ENCODE measurements at regions not wholly inside any gene's neighbourhood (a gene's known extent, or its start where the extent isn't known, plus 50 kb on each side); places are given as distances from the start of the nearest gene placed in this dataset.

DNA sequence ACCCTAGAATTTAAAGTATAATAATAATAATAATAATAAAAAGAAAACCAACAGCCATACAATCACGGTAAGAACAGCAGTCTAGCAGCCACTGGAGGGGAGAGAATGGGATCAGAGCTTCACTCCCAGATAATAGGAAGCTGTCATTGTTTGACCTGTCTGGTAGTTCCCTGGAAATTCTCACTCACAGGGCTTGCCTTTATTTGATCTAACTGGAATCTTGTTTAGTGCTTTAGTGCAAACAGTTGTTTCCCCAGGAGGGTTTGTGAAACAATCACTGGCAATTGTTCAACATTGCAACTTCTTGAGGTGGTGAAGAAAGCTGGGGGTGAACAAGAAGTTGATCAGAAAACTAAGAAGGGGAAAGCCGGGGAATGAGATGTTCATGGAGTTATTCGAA lies 68.7 kb upstream of the PTCSC3 start:
- Histone ChIP-seq H3K4me3 (no peak overlapping the region), H3K27ac (no peak overlapping the region), H3K4me1 (no peaks in the 10 kb centered on the region), H3K36me3 (no peaks in the 10 kb centered on the region), H3K27me3 (no peaks in the 10 kb centered on the region), H3K9me3 (no peaks in the 10 kb centered on the region)
- intact Hi-C loops (cut with DNase I; ENCODE audit: low total_unique reads), result no loop called here
- DNase-seq (ENCODE audit: low spot score in 2 of 2), result no peak
- TF ChIP-seq POLR2AphosphoS5 (IDR thresholded peaks at IDR 0.05) (no peak), POLR2A (IDR thresholded peaks at IDR 0.05) (no peak)
- TF ChIP-seq, protein P1, sequence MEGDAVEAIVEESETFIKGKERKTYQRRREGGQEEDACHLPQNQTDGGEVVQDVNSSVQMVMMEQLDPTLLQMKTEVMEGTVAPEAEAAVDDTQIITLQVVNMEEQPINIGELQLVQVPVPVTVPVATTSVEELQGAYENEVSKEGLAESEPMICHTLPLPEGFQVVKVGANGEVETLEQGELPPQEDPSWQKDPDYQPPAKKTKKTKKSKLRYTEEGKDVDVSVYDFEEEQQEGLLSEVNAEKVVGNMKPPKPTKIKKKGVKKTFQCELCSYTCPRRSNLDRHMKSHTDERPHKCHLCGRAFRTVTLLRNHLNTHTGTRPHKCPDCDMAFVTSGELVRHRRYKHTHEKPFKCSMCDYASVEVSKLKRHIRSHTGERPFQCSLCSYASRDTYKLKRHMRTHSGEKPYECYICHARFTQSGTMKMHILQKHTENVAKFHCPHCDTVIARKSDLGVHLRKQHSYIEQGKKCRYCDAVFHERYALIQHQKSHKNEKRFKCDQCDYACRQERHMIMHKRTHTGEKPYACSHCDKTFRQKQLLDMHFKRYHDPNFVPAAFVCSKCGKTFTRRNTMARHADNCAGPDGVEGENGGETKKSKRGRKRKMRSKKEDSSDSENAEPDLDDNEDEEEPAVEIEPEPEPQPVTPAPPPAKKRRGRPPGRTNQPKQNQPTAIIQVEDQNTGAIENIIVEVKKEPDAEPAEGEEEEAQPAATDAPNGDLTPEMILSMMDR (IDR thresholded peaks at IDR 0.05), result no peak

DNA sequence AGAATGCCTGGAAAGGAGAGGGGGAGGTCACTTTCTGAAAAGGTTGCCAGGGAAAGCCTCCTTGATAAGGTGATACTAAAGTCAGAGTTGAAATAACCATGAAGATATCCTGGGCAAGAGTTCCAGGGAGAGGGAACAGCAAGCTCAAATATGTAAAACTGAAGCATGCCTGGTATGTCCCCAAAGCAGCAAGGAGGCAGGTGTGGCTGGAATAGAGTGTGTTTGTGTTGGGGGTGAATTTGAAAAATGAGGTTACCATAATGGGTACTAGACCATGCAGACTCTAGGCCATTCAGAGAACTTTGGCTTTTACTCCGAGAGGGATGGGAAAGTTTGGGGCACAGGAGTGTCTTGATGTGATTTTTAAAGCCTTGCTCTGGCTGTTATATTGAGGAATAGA lies 66.7 kb upstream of the PTCSC3 start:
- intact Hi-C loops (cut with DNase I; ENCODE audit: low total_unique reads), result no loop called here
- H3K4me1 ChIP-seq, result no peaks in the 10 kb centered on the region
- H3K36me3 ChIP-seq, result no peaks in the 10 kb centered on the region
- no peak overlapping the region for H3K27ac ChIP-seq
- no peak for DNase-seq (ENCODE audit: low spot score in 2 of 2)
- TF ChIP-seq POLR2AphosphoS5 (IDR thresholded peaks at IDR 0.05) (no peak), POLR2A (IDR thresholded peaks at IDR 0.05) (no peak)
- TF ChIP-seq, protein P1 (IDR thresholded peaks at IDR 0.05), result no peak
- H3K4me3 ChIP-seq, result no peak overlapping the region
- H3K27me3 ChIP-seq, result no peaks in the 10 kb centered on the region
- H3K9me3 ChIP-seq, result no peaks in the 10 kb centered on the region

DNA sequence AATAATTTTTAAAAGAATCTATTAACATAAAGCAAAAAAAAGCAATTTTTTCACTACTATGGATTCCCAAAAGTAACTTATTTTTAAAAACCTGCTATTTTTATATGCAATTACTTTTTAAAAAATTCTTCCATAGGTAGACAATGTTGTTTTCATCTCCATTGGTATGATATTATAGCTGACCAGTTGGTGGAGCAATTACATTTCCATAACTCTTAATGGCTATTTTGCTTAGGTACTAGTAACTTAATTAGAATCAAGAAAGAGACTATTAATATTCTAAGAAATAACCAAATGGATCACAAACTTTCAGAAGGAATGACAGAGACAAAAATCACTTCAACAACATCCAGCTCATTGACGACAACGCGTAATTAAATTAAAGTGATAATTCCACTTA lies 64.7 kb upstream of the PTCSC3 start:
- intact Hi-C loops (cut with DNase I; ENCODE audit: low total_unique reads), result no loop called here
- no peaks in the 10 kb centered on the region for H3K9me3 ChIP-seq
- TF ChIP-seq POLR2A (IDR thresholded peaks at IDR 0.05) (no peak), POLR2AphosphoS5 (IDR thresholded peaks at IDR 0.05) (no peak)
- DNase-seq (ENCODE audit: low spot score in 2 of 2), result no peak
- H3K4me1 ChIP-seq, result no peaks in the 10 kb centered on the region
- H3K4me3 ChIP-seq, result no peak overlapping the region
- no peaks in the 10 kb centered on the region for H3K27me3 ChIP-seq
- H3K36me3 ChIP-seq, result no peaks in the 10 kb centered on the region
- H3K27ac ChIP-seq, result no peak overlapping the region

DNA sequence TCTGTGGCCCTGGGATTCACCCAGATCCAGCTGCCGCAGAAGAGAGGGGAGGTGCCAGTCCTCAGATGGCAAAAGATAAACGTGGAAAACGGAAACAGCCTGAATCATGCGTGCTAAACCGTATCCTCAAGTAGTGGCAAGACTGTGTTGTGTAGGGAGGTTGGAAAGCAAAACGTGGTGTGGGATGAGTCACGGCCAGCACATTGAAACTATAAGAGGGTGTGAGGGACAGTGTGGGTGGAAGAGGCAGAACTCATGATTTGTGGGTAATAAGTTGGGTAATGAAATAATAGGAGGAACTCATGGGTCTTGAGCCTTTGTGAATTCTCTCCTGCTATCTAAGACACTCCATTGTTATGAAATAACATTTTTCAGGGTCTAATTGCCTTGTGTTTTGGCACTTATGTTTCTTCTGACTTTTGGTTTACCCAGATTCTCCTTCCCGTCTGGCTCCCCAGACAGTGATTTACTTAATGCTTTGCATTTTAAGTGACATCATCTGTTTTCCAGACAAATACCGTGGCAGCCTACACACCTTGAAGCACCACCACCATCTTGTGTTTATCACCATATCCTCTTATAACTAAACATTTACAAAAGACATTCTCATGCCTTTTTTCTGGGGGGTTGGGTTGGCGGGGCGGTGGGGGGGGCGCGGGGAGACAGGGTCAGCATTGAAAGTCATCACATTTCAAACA lies 62.3 kb upstream of the PTCSC3 start:
- Histone ChIP-seq H3K27ac (peak overlapping the region in 1 of 2 donors; percentile 61), H3K4me1 (no peaks in the 10 kb centered on the region), H3K9me3 (no peaks in the 10 kb centered on the region), H3K36me3 (no peaks in the 10 kb centered on the region), H3K4me3 (no peak overlapping the region), H3K27me3 (no peaks in the 10 kb centered on the region)
- TF ChIP-seq, protein P1 (IDR thresholded peaks at IDR 0.05), result no peak
- TF ChIP-seq POLR2AphosphoS5 (IDR thresholded peaks at IDR 0.05), result no peak
- TF ChIP-seq POLR2A (IDR thresholded peaks at IDR 0.05), result no peak
- intact Hi-C loops (cut with DNase I; ENCODE audit: low total_unique reads), result no loop called here
- no peak for DNase-seq (ENCODE audit: low spot score in 2 of 2)

DNA sequence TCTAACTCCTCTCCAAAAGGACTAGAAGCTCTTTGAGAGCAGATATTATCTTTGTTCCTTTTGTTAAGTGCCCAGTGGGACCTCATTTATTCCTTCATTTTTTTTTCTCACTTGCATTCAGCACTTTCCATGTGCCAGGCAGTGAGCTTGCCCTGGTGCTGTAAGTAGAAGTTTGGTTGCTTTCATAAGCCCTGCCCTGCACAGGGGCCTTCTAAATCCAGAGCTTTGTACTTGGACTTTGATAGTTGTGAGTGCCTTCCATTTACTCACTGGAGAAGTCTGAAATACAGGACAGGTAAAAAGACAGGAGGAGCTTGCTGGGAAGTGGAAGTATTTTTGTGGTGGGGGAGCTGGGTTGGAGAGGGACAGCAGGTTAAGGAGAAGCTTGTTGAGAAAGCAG lies 56.7 kb upstream of the PTCSC3 start:
- Histone ChIP-seq H3K27me3 (no peaks in the 10 kb centered on the region), H3K27ac (no peak overlapping the region), H3K4me3 (no peak overlapping the region), H3K36me3 (no peaks in the 10 kb centered on the region), H3K9me3 (no peaks in the 10 kb centered on the region), H3K4me1 (no peaks in the 10 kb centered on the region)
- TF ChIP-seq POLR2A (IDR thresholded peaks at IDR 0.05), result no peak
- TF ChIP-seq POLR2AphosphoS5 (IDR thresholded peaks at IDR 0.05), result no peak
- TF ChIP-seq, protein P1 (IDR thresholded peaks at IDR 0.05), result no peak
- no peak for DNase-seq (ENCODE audit: low spot score in 2 of 2)
- intact Hi-C loops (cut with DNase I; ENCODE audit: low total_unique reads), result no loop called here

Data from breast epithelium (tissue), 4 donors.